ENCODE measurements at regions not wholly inside any gene's neighbourhood (a gene's known extent, or its start where the extent isn't known, plus 50 kb on each side); places are given as distances from the start of the nearest gene placed in this dataset.

DNA sequence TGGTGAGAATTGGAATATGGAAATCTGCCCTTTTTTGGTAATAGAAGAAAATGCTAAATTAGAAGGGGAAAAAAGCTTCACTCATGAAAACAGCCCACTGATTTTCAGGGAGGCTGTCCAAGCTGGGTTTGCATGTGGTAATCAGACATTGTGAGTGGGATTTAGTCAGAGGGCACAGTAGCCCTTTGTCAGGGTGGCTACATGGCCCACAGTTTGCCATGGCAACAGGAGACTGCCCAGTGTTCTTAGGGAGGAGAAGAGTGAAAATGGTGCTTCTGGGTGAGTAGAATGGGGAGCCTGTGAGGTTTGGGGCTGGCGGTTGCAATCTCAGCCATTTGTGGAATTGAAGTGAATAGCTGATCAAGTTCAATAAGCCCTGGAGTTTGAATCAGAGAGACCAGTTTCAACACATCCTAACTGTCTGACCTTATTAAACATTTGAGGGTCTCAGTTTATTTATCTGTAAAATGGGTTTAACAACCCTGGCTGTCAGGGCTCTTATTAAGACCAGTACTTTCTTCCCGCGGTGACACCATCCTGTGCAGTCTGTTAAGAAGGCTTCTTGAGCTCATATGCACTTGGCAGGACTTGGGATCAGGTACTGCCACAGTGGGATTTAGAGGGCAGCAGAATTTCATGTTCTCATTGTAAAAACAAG is 107.6 kb upstream of the TNC start:
- no peaks in the 10 kb centered on the region for H3K36me3 ChIP-seq (ENCODE audit: low read length)
- H3K9ac ChIP-seq (ENCODE audit: low read length) = no peak overlapping the region
- H4K20me1 ChIP-seq (ENCODE audit: low read depth, low read length) = no peaks in the 10 kb centered on the region
- no peak overlapping the region for H3K27ac ChIP-seq (ENCODE audit: low read depth, low read length)
- H3K79me2 ChIP-seq (ENCODE audit: insufficient read depth, low read length) = no peaks in the 10 kb centered on the region
- H3K4me3 ChIP-seq (ENCODE audit: insufficient read depth, low read length, poor library complexity, severe bottlenecking) = no peak overlapping the region
- no peaks in the 10 kb centered on the region for H3F3A ChIP-seq (ENCODE audit: insufficient read depth)
- no peak for TF ChIP-seq EZH2phosphoT487 (conservative IDR thresholded peaks at IDR 0.05; ENCODE audit: low read length)
- TF ChIP-seq, protein P1, sequence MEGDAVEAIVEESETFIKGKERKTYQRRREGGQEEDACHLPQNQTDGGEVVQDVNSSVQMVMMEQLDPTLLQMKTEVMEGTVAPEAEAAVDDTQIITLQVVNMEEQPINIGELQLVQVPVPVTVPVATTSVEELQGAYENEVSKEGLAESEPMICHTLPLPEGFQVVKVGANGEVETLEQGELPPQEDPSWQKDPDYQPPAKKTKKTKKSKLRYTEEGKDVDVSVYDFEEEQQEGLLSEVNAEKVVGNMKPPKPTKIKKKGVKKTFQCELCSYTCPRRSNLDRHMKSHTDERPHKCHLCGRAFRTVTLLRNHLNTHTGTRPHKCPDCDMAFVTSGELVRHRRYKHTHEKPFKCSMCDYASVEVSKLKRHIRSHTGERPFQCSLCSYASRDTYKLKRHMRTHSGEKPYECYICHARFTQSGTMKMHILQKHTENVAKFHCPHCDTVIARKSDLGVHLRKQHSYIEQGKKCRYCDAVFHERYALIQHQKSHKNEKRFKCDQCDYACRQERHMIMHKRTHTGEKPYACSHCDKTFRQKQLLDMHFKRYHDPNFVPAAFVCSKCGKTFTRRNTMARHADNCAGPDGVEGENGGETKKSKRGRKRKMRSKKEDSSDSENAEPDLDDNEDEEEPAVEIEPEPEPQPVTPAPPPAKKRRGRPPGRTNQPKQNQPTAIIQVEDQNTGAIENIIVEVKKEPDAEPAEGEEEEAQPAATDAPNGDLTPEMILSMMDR (IDR thresholded peaks at IDR 0.05; ENCODE audit: insufficient read depth, low read length, poor library complexity, severe bottlenecking) = no peak
- no peaks in the 10 kb centered on the region for H3K9me2 ChIP-seq (replicated peaks; ENCODE audit: insufficient read depth, low read length)
- no peaks in the 10 kb centered on the region for H3K27me3 ChIP-seq (ENCODE audit: low read length)
- no peak overlapping the region for H3K4me2 ChIP-seq (ENCODE audit: low read depth, low read length, poor library complexity, severe bottlenecking)
- no peak overlapping the region for H2AFZ ChIP-seq (ENCODE audit: low read depth, low read length, severe bottlenecking)
- H3K9me3 ChIP-seq (ENCODE audit: insufficient read depth, low read length) = no peaks in the 10 kb centered on the region

DNA sequence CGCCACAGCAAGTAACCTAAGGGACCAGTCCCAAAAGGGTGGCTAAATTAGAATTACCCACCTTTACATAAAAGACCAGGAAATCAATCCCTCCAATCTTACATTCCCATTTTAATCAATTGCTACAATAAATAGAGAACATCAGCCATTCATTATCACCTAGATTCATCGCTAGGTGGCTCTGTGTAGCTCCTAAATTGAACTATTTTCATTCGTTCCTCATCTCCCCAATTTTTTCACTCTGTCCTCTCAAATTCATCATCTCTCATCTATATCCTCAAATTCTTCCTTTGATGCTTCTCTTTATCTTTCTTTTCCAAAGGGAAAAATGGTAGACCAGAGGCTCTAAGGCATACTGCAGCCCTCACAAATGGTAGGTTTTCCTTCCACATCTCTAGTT is 108.2 kb upstream of the TNC start:
- no peaks in the 10 kb centered on the region for H3K9me2 ChIP-seq (replicated peaks; ENCODE audit: insufficient read depth, low read length)
- TF ChIP-seq EZH2phosphoT487 (conservative IDR thresholded peaks at IDR 0.05; ENCODE audit: low read length) = no peak
- TF ChIP-seq, protein P1 (IDR thresholded peaks at IDR 0.05; ENCODE audit: insufficient read depth, low read length, poor library complexity, severe bottlenecking) = no peak
- H3K27me3 ChIP-seq (ENCODE audit: low read length) = no peaks in the 10 kb centered on the region
- no peak overlapping the region for H3K4me3 ChIP-seq (ENCODE audit: insufficient read depth, low read length, poor library complexity, severe bottlenecking)
- no peaks in the 10 kb centered on the region for H3K79me2 ChIP-seq (ENCODE audit: insufficient read depth, low read length)
- H3K27ac ChIP-seq (ENCODE audit: low read depth, low read length) = no peak overlapping the region
- H3K9me3 ChIP-seq (ENCODE audit: insufficient read depth, low read length) = no peaks in the 10 kb centered on the region
- no peaks in the 10 kb centered on the region for H3F3A ChIP-seq (ENCODE audit: insufficient read depth)
- no peaks in the 10 kb centered on the region for H4K20me1 ChIP-seq (ENCODE audit: low read depth, low read length)
- no peak overlapping the region for H3K4me2 ChIP-seq (ENCODE audit: low read depth, low read length, poor library complexity, severe bottlenecking)
- no peak overlapping the region for H2AFZ ChIP-seq (ENCODE audit: low read depth, low read length, severe bottlenecking)
- no peaks in the 10 kb centered on the region for H3K36me3 ChIP-seq (ENCODE audit: low read length)
- no peak overlapping the region for H3K9ac ChIP-seq (ENCODE audit: low read length)

DNA sequence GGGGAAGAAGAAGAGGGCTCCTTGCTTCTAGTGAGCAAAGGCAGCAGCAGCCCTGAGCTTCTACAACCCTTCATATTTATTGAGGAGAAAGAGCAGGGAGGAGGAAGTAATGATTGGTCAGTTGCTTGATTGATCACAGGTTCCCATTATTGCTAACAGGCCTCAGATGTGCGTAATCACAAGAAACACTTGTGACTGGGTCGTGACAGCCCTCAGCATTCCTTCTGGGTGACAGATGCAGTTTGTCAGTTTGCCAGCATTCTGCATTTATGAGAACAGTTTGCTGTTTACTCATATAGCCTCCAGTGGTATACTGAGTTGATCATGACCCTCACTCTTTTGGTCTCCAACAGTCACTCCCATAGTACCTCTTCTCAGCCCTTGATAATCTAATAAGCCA is 111.5 kb upstream of the TNC start:
- Histone ChIP-seq H3K27ac (ENCODE audit: low read depth, low read length) (no peak overlapping the region), H2AFZ (ENCODE audit: low read depth, low read length, severe bottlenecking) (no peak overlapping the region), H3K9ac (ENCODE audit: low read length) (no peak overlapping the region), H3F3A (ENCODE audit: insufficient read depth) (no peaks in the 10 kb centered on the region), H4K20me1 (ENCODE audit: low read depth, low read length) (no peaks in the 10 kb centered on the region), H3K4me2 (ENCODE audit: low read depth, low read length, poor library complexity, severe bottlenecking) (no peak overlapping the region), H3K9me3 (ENCODE audit: insufficient read depth, low read length) (no peaks in the 10 kb centered on the region), H3K27me3 (ENCODE audit: low read length) (no peaks in the 10 kb centered on the region), H3K4me3 (ENCODE audit: insufficient read depth, low read length, poor library complexity, severe bottlenecking) (no peak overlapping the region), H3K79me2 (ENCODE audit: insufficient read depth, low read length) (no peaks in the 10 kb centered on the region), H3K9me2 (replicated peaks; ENCODE audit: insufficient read depth, low read length) (no peaks in the 10 kb centered on the region), H3K36me3 (ENCODE audit: low read length) (no peaks in the 10 kb centered on the region)
- TF ChIP-seq EZH2phosphoT487 (conservative IDR thresholded peaks at IDR 0.05; ENCODE audit: low read length) = no peak
- TF ChIP-seq, protein P1 (IDR thresholded peaks at IDR 0.05; ENCODE audit: insufficient read depth, low read length, poor library complexity, severe bottlenecking) = no peak
